ENCODE measurements at regions not wholly inside any gene's neighbourhood (a gene's known extent, or its start where the extent isn't known, plus 50 kb on each side); places are given as distances from the start of the nearest gene placed in this dataset.

GRCh38 chr12:77686760-77687159 is 143.9 kb upstream of the NAV3 start:
- peaks cover 2% of the 10 kb centered on the region for H3K4me1 ChIP-seq (ENCODE audit: control insufficient read depth, extremely low read depth, insufficient read depth, low read length)
- DNase-seq (ENCODE audit: low read depth, low spot score), result peak; percentile 18
- no peak overlapping the region for H3K27ac ChIP-seq (ENCODE audit: insufficient read depth, low read depth, low read length)
- H3K9ac ChIP-seq (replicated peaks; ENCODE audit: extremely low read depth, insufficient read depth, low read length), result no peak overlapping the region
- H2AFZ ChIP-seq (ENCODE audit: low read depth, low read length), result no peak overlapping the region
- H3K4me3 ChIP-seq (replicated peaks in 1 of 3; ENCODE audit: insufficient read depth in 1 of 3, low read depth in 1 of 3, low read length in 3 of 3), result no peak overlapping the region
- H3K36me3 ChIP-seq (ENCODE audit: control insufficient read depth in 2 of 2, extremely low read depth in 1 of 2, insufficient read depth in 2 of 2, low read length in 2 of 2), result no peaks in the 10 kb centered on the region
- intact Hi-C loops (cut with micrococcal nuclease) (loop anchor here (5.0 to 10.0 kb wide), 2 partner anchors 362 to 474 kb away; no protein-coding TSS in a partner anchor), dilution Hi-C loops (cut with MboI; ENCODE audit: extremely low pct_ligation_motif_present, low sequenced_read_pairs) (no loop called here)
- ChIA-PET CTCF (interaction anchor here (1.1 to 4.4 kb wide), 6 partner anchors 239 to 866 kb away, joined by 3 to 132 read pairs (median 18); no protein-coding TSS in a partner anchor), POLR2A (no interaction called here)
- BruUV-seq (replicated peaks), result no TSS peak
- H3K4me2 ChIP-seq (ENCODE audit: insufficient read depth, low read length), result no peak overlapping the region
- no peak for FAIRE-seq
- TF ChIP-seq EZH2 (IDR thresholded peaks at IDR 0.05; ENCODE audit: borderline replicate concordance, low read depth, low read length, severe bottlenecking), result no peak
- H3K9me3 ChIP-seq (replicated peaks; ENCODE audit: control insufficient read depth, insufficient read depth, low read length), result no peaks in the 10 kb centered on the region
- H3K79me2 ChIP-seq (ENCODE audit: control insufficient read depth, insufficient read depth, low read length), result no peaks in the 10 kb centered on the region
- no peaks in the 10 kb centered on the region for H3K27me3 ChIP-seq (ENCODE audit: control insufficient read depth in 2 of 2, insufficient read depth in 2 of 2, low read length in 2 of 2)
- no peaks in the 10 kb centered on the region for H4K20me1 ChIP-seq (replicated peaks; ENCODE audit: control insufficient read depth, extremely low read depth, insufficient read depth, low read length)
- H3K9me1 ChIP-seq (replicated peaks; ENCODE audit: control insufficient read depth, extremely low read depth, insufficient read depth, low read length), result no peaks in the 10 kb centered on the region

- DNase-seq (ENCODE audit: low read depth, low spot score) (no peak), FAIRE-seq (no peak)
- H3K27ac ChIP-seq (ENCODE audit: insufficient read depth, low read depth, low read length), result no peak overlapping the region
- no peak for TF ChIP-seq JUN (IDR thresholded peaks at IDR 0.05; ENCODE audit: borderline replicate concordance, insufficient read depth, insufficient read length, low read depth)
- no peak for TF ChIP-seq MAX (IDR thresholded peaks at IDR 0.05; ENCODE audit: insufficient read depth, insufficient read length)
- TF ChIP-seq FOS (IDR thresholded peaks at IDR 0.05; ENCODE audit: borderline replicate concordance, insufficient read depth, low read length), result no peak
- no peak for TF ChIP-seq CTCF (IDR thresholded peaks at IDR 0.05; ENCODE audit: extremely low read depth in 1 of 2, insufficient read depth in 1 of 2, low read depth in 1 of 2, low read length in 2 of 2)
- no peak for TF ChIP-seq GATA2 (IDR thresholded peaks at IDR 0.05; ENCODE audit: insufficient read depth, insufficient read length, low read depth, low read length)
- no peak for TF ChIP-seq EZH2 (IDR thresholded peaks at IDR 0.05; ENCODE audit: borderline replicate concordance, low read depth, low read length, severe bottlenecking)
- no peak for TF ChIP-seq POLR2A (IDR thresholded peaks at IDR 0.05; ENCODE audit: low read depth, low read length)
- no peak for TF ChIP-seq MYC (IDR thresholded peaks at IDR 0.05; ENCODE audit: low read depth, low read length)
- H3K4me3 ChIP-seq (replicated peaks in 1 of 3; ENCODE audit: insufficient read depth in 1 of 3, low read depth in 1 of 3, low read length in 3 of 3), result no peak overlapping the region
- H3K9me1 ChIP-seq (replicated peaks; ENCODE audit: control insufficient read depth, extremely low read depth, insufficient read depth, low read length), result no peaks in the 10 kb centered on the region
- ChIA-PET CTCF (interaction anchor here (0.8 to 4.4 kb wide), 24 partner anchors 7 to 675 kb away, joined by 3 to 132 read pairs (median 4); no protein-coding TSS in a partner anchor), POLR2A (no interaction called here)
- peaks cover 2% of the 10 kb centered on the region for H3K4me1 ChIP-seq (ENCODE audit: control insufficient read depth, extremely low read depth, insufficient read depth, low read length)
- no TSS peak for BruUV-seq (replicated peaks)
- dilution Hi-C loops (cut with MboI; ENCODE audit: extremely low pct_ligation_motif_present, low sequenced_read_pairs) (no loop called here), intact Hi-C loops (cut with micrococcal nuclease) (loop anchor here (1.0 to 10.0 kb wide), 5 partner anchors 239 to 637 kb away; no protein-coding TSS in a partner anchor)
- H3K9ac ChIP-seq (replicated peaks; ENCODE audit: extremely low read depth, insufficient read depth, low read length), result no peak overlapping the region
- no peak overlapping the region for H2AFZ ChIP-seq (ENCODE audit: low read depth, low read length)
- no peaks in the 10 kb centered on the region for H3K27me3 ChIP-seq (ENCODE audit: control insufficient read depth in 2 of 2, insufficient read depth in 2 of 2, low read length in 2 of 2)
- H3K79me2 ChIP-seq (ENCODE audit: control insufficient read depth, insufficient read depth, low read length), result no peaks in the 10 kb centered on the region
- H4K20me1 ChIP-seq (replicated peaks; ENCODE audit: control insufficient read depth, extremely low read depth, insufficient read depth, low read length), result no peaks in the 10 kb centered on the region
- no peaks in the 10 kb centered on the region for H3K36me3 ChIP-seq (ENCODE audit: control insufficient read depth in 2 of 2, extremely low read depth in 1 of 2, insufficient read depth in 2 of 2, low read length in 2 of 2)
- no peaks in the 10 kb centered on the region for H3K9me3 ChIP-seq (replicated peaks; ENCODE audit: control insufficient read depth, insufficient read depth, low read length)
- no peak overlapping the region for H3K4me2 ChIP-seq (ENCODE audit: insufficient read depth, low read length)
Measured at GRCh38 chr12:77685901-77686300, 144.8 kb upstream of the NAV3 start.

Measured in endothelial cell of umbilical vein (primary cell).